ENCODE measurements at regions not wholly inside any gene's neighbourhood (a gene's known extent, or its start where the extent isn't known, plus 50 kb on each side); places are given as distances from the start of the nearest gene placed in this dataset.

- TF ChIP-seq, protein P1, sequence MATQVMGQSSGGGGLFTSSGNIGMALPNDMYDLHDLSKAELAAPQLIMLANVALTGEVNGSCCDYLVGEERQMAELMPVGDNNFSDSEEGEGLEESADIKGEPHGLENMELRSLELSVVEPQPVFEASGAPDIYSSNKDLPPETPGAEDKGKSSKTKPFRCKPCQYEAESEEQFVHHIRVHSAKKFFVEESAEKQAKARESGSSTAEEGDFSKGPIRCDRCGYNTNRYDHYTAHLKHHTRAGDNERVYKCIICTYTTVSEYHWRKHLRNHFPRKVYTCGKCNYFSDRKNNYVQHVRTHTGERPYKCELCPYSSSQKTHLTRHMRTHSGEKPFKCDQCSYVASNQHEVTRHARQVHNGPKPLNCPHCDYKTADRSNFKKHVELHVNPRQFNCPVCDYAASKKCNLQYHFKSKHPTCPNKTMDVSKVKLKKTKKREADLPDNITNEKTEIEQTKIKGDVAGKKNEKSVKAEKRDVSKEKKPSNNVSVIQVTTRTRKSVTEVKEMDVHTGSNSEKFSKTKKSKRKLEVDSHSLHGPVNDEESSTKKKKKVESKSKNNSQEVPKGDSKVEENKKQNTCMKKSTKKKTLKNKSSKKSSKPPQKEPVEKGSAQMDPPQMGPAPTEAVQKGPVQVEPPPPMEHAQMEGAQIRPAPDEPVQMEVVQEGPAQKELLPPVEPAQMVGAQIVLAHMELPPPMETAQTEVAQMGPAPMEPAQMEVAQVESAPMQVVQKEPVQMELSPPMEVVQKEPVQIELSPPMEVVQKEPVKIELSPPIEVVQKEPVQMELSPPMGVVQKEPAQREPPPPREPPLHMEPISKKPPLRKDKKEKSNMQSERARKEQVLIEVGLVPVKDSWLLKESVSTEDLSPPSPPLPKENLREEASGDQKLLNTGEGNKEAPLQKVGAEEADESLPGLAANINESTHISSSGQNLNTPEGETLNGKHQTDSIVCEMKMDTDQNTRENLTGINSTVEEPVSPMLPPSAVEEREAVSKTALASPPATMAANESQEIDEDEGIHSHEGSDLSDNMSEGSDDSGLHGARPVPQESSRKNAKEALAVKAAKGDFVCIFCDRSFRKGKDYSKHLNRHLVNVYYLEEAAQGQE (IDR thresholded peaks at IDR 0.05; ENCODE audit: unreplicated experiment), result no peak
Measured at GRCh38 chr6:149236589-149236988, 80.9 kb upstream of the TAB2 start (continued).

DNA sequence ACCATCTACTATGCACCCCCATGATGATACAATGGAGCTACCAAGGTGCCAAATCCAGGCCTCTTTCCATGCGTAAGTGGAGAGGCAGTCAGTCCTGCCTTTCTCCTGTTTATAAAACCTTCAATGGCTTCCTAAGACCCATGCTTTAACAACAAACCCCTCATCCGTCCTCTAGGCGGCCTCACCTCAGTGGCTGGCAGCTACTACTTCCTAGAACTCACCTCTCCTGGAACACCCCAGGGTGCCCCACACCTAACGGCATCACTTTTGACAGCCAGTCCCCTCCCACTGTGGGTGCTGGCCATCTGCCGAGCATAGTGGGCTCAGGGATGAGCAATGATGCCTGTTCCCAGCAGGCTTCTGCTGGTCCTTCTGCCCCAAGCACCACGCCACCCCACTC, 80.0 kb upstream of the TAB2 start:
- no peak overlapping the region for H3K27ac Mint-ChIP-seq
- Histone ChIP-seq H2AFZ (peak overlapping the region; percentile 52; the same call in 1 of the 2 replicates), H3K4me1 (ENCODE audit: insufficient read depth) (0 out of 2 replicates have a peak, but pooled peaks cover 2% of the 10 kb centered on the region), H3K36me3 (ENCODE audit: insufficient read depth) (no peaks in the 10 kb centered on the region), H3K27me3 (ENCODE audit: insufficient read depth) (no peaks in the 10 kb centered on the region), H3F3A (replicated peaks; ENCODE audit: low read depth) (no peaks in the 10 kb centered on the region), H3K4me2 (no peak overlapping the region), H3K4me3 (no peak overlapping the region), H4K20me1 (replicated peaks; ENCODE audit: insufficient read depth) (no peaks in the 10 kb centered on the region), H3K27ac (ENCODE audit: low read depth) (no peak overlapping the region), H3K79me2 (replicated peaks; ENCODE audit: insufficient read depth) (no peaks in the 10 kb centered on the region), H3K9me2 (ENCODE audit: insufficient read depth) (peaks cover 11% of the 10 kb centered on the region)
- DNase-seq (ENCODE audit: low spot score), result no peak
- no peaks in the 10 kb centered on the region; the same call in 2 of the 3 replicates for H3K9me3 Mint-ChIP-seq
- peaks cover 8% of the 10 kb centered on the region for H3K4me1 Mint-ChIP-seq
- no peak overlapping the region for H3K4me3 Mint-ChIP-seq
- no peak for TF ChIP-seq ZNF114 (CRISPR knock-in tag; IDR thresholded peaks at IDR 0.05)
- TF ChIP-seq, protein P2, sequence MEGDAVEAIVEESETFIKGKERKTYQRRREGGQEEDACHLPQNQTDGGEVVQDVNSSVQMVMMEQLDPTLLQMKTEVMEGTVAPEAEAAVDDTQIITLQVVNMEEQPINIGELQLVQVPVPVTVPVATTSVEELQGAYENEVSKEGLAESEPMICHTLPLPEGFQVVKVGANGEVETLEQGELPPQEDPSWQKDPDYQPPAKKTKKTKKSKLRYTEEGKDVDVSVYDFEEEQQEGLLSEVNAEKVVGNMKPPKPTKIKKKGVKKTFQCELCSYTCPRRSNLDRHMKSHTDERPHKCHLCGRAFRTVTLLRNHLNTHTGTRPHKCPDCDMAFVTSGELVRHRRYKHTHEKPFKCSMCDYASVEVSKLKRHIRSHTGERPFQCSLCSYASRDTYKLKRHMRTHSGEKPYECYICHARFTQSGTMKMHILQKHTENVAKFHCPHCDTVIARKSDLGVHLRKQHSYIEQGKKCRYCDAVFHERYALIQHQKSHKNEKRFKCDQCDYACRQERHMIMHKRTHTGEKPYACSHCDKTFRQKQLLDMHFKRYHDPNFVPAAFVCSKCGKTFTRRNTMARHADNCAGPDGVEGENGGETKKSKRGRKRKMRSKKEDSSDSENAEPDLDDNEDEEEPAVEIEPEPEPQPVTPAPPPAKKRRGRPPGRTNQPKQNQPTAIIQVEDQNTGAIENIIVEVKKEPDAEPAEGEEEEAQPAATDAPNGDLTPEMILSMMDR (conservative IDR thresholded peaks at IDR 0.05; ENCODE audit: low read depth in 2 of 2), result peak; percentile 33 to 39; a peak in 3 of 4 replicates
- no peaks in the 10 kb centered on the region for H3K27me3 Mint-ChIP-seq (ENCODE audit: insufficient read depth, low read depth, poor library complexity)
- no peaks in the 10 kb centered on the region for H3K36me3 Mint-ChIP-seq (ENCODE audit: low read depth)
- peak; percentile 37; the same call in 1 of the 3 replicates for ATAC-seq

GRCh38 chr6:149239573-149240209, 77.8 kb upstream of the TAB2 start:
- Mint-ChIP-seq H3K9me3 (no peaks in the 10 kb centered on the region; the same call in 2 of the 3 replicates), H3K27me3 (ENCODE audit: insufficient read depth, low read depth, poor library complexity) (peaks cover 3% of the 10 kb centered on the region), H3K4me3 (no peak overlapping the region), H3K4me1 (no peaks in the 10 kb centered on the region; the same call in 2 of the 3 replicates), H3K27ac (no peak overlapping the region), H3K36me3 (ENCODE audit: low read depth) (no peaks in the 10 kb centered on the region)
- Histone ChIP-seq H3K9me2 (ENCODE audit: insufficient read depth) (peaks cover 14% of the 10 kb centered on the region), H2AFZ (no peak overlapping the region), H3K79me2 (replicated peaks; ENCODE audit: insufficient read depth) (no peaks in the 10 kb centered on the region), H3K36me3 (ENCODE audit: insufficient read depth) (no peaks in the 10 kb centered on the region), H3K4me3 (no peak overlapping the region), H3K4me1 (ENCODE audit: insufficient read depth) (no peaks in the 10 kb centered on the region), H3F3A (replicated peaks; ENCODE audit: low read depth) (no peaks in the 10 kb centered on the region), H4K20me1 (replicated peaks; ENCODE audit: insufficient read depth) (no peaks in the 10 kb centered on the region), H3K4me2 (no peak overlapping the region), H3K27ac (ENCODE audit: low read depth) (no peak overlapping the region), H3K27me3 (ENCODE audit: insufficient read depth) (no peaks in the 10 kb centered on the region)
- ATAC-seq (no peak), DNase-seq (ENCODE audit: low spot score) (no peak)
- TF ChIP-seq NANOG (IDR thresholded peaks at IDR 0.05; ENCODE audit: borderline replicate concordance) (no peak), STAT1 (IDR thresholded peaks at IDR 0.05; ENCODE audit: unreplicated experiment) (no peak), JUNB (IDR thresholded peaks at IDR 0.05; ENCODE audit: unreplicated experiment) (no peak), ZNF331 (CRISPR knock-in tag; IDR thresholded peaks at IDR 0.05; ENCODE audit: low read depth) (no peak), EZH2 (IDR thresholded peaks at IDR 0.05; ENCODE audit: low read depth, unreplicated experiment) (no peak), ZNF114 (CRISPR knock-in tag; IDR thresholded peaks at IDR 0.05) (no peak)
- TF ChIP-seq, protein P2 (conservative IDR thresholded peaks at IDR 0.05; ENCODE audit: low read depth in 2 of 2), result no peak
- TF ChIP-seq, protein P1 (IDR thresholded peaks at IDR 0.05; ENCODE audit: unreplicated experiment), result no peak
